Tibial nerve (tissue), 4 donors: ENCODE measurements at regions not wholly inside any gene's neighbourhood (a gene's known extent, or its start where the extent isn't known, plus 50 kb on each side); places are given as distances from the start of the nearest gene placed in this dataset.

ENCODE experiments used
- CTCF ChIP-seq, 5 experiments: fragments of 200-600 bp in 3 of 5; fragments of 450-650 bp in 2 of 5; sonication (generic) in 3 of 5; IDR thresholded peaks; one replicate each; pipeline ENCODE4 v1.5.1; 2016 to 2019; ENCODE audit warnings: antibody characterized with exemption in 5 of 5, mild to moderate bottlenecking in 3 of 5, moderate library complexity in 2 of 5
- EP300 ChIP-seq, 2 donors: sonication (generic); formaldehyde crosslinking; IDR thresholded peaks; one replicate each; pipeline ENCODE4 v1.6.1; 2017; ENCODE audit warnings: antibody characterized with exemption in 2 of 2, mild to moderate bottlenecking in 1 of 2

GRCh38 chr7:9328296-9328695 is 894.9 kb downstream of the NXPH1 start:
- TF ChIP-seq CTCF (IDR thresholded peaks at IDR 0.05) (no peak), EP300 (IDR thresholded peaks at IDR 0.05) (no peak)
